Mesendoderm (in vitro differentiated cells): ENCODE measurements at regions not wholly inside any gene's neighbourhood (a gene's known extent, or its start where the extent isn't known, plus 50 kb on each side); places are given as distances from the start of the nearest gene placed in this dataset.

Experiments
- DNase-seq: peaks from one replicate; pipeline ENCODE4 v3.0.0; 2013
- H2AK5ac ChIP-seq: 2 replicates; pipeline ENCODE4 v1.6.1; 2013; ENCODE audit warnings: low read length, inconsistent platforms
- H2BK120ac ChIP-seq: 2 replicates; pipeline ENCODE4 v1.6.1; 2013; ENCODE audit warnings: low read depth, mild to moderate bottlenecking, low read length, moderate library complexity, mixed read lengths
- H2BK15ac ChIP-seq: replicated peaks from 2 replicates; pipeline ENCODE4 v1.6.1; 2013; ENCODE audit warnings: low read depth, mild to moderate bottlenecking, moderate library complexity
- H2BK5ac ChIP-seq: 2 replicates; pipeline ENCODE4 v1.6.1; 2013; ENCODE audit warnings: low read length, inconsistent platforms
- H3K18ac ChIP-seq: 2 replicates; pipeline ENCODE4 v1.6.1; 2013; ENCODE audit warnings: mild to moderate bottlenecking, low read length, mixed read lengths
- H3K23ac ChIP-seq: one replicate; pipeline ENCODE4 v1.6.1; 2013; ENCODE audit warnings: low read length
- H3K27ac ChIP-seq: 2 replicates; pipeline ENCODE4 v1.5.1; 2013; ENCODE audit warnings: low read depth, mild to moderate bottlenecking, inconsistent platforms, low read length, moderate library complexity
- H3K27me3 ChIP-seq: 2 replicates; pipeline ENCODE4 v1.6.1; 2013; ENCODE audit warnings: low read length, control low read depth, mild to moderate bottlenecking, inconsistent platforms; ENCODE audit not compliant: insufficient read depth, poor library complexity
- H3K36me3 ChIP-seq: 2 replicates; pipeline ENCODE4 v1.6.1; 2013; ENCODE audit warnings: low read length, inconsistent platforms; ENCODE audit not compliant: control insufficient read depth, insufficient read depth
- H3K4ac ChIP-seq: one replicate; pipeline ENCODE4 v1.6.1; 2013; ENCODE audit warnings: low read depth, mild to moderate bottlenecking, low read length, moderate library complexity
- H3K4me1 ChIP-seq: 2 replicates; pipeline ENCODE4 v1.6.1; 2013; ENCODE audit warnings: low read depth, low read length, inconsistent platforms; ENCODE audit not compliant: control insufficient read depth
- H3K4me2 ChIP-seq: 2 replicates; pipeline ENCODE4 v1.6.1; 2013; ENCODE audit warnings: low read length
- H3K4me3 ChIP-seq: 2 replicates; pipeline ENCODE4 v1.5.1; 2013; ENCODE audit warnings: mild to moderate bottlenecking, low read length
- H3K56ac ChIP-seq: one replicate; pipeline ENCODE4 v1.6.1; 2013; ENCODE audit warnings: low read length
- H3K79me1 ChIP-seq: 2 replicates; pipeline ENCODE4 v1.6.1; 2013; ENCODE audit warnings: low read length, inconsistent platforms
- H3K79me2 ChIP-seq: 2 replicates; pipeline ENCODE4 v1.6.1; 2013; ENCODE audit warnings: mild to moderate bottlenecking, low read length; ENCODE audit not compliant: control insufficient read depth, insufficient read depth
- H3K9ac ChIP-seq: 2 replicates; pipeline ENCODE4 v1.6.1; 2013; ENCODE audit warnings: low read length, inconsistent platforms
- H4K5ac ChIP-seq: one replicate; pipeline ENCODE4 v1.6.1; 2013; ENCODE audit warnings: low read length
- H4K8ac ChIP-seq: one replicate; pipeline ENCODE4 v1.6.1; 2013; ENCODE audit warnings: low read depth, mild to moderate bottlenecking, control low read depth, low read length, moderate library complexity
- WGBS: extraction: QIAGEN DNeasy Blood & Tissue Kit; methylation state at CpG from one replicate; pipeline ENCODE4 v1.1.7; 2013; ENCODE audit warnings: low lambda C conversion rate, missing lambda C conversion rate; ENCODE audit not compliant: insufficient coverage; ENCODE audit errors: extremely low coverage; 5-methylcytosine and 5-hydroxymethylcytosine counted together

DNA sequence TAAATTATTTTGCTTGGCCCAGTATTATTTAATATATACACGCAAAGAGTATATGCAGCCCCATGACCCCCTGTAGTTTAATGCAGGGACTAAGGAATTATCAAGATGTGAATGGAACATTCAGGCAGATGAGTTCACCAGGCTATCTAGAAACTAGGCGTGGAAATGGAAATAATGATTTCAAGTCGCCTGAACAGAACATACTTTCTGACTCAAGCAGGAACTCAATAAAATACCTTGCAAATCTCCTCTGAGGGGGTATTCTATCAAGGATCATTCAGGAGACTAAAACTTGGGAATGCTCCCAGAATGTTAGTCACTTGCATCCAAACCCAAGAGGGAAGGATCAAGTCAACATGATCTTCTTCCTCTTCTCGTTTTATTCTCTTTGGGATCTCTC, 59.6 kb upstream of the RASSF6 start:
- Histone ChIP-seq H3K79me1 (no peaks in the 10 kb centered on the region), H2BK5ac (no peak overlapping the region), H3K56ac (no peak overlapping the region), H3K79me2 (no peaks in the 10 kb centered on the region), H3K9ac (no peak overlapping the region), H3K27ac (no peak overlapping the region), H4K8ac (no peak overlapping the region), H2AK5ac (no peak overlapping the region), H3K36me3 (no peaks in the 10 kb centered on the region), H3K18ac (no peak overlapping the region), H2BK15ac (no peak overlapping the region), H3K4me2 (no peak overlapping the region), H3K4me3 (no peak overlapping the region), H3K27me3 (no peaks in the 10 kb centered on the region), H3K4ac (no peak overlapping the region), H4K5ac (no peak overlapping the region), H3K4me1 (no peaks in the 10 kb centered on the region), H3K23ac (no peak overlapping the region), H2BK120ac (no peak overlapping the region)
- no peak for DNase-seq
- WGBS = no CpG with 5 or more reads among the region's 4 CpGs

GRCh38 chr4:73681776-73682175, 58.6 kb upstream of the CXCL8 start:
- H2BK120ac ChIP-seq = no peak overlapping the region
- H3K4me3 ChIP-seq = no peak overlapping the region
- H3K79me1 ChIP-seq = no peaks in the 10 kb centered on the region
- H4K5ac ChIP-seq = no peak overlapping the region
- no peaks in the 10 kb centered on the region for H3K4me1 ChIP-seq
- H3K36me3 ChIP-seq = no peaks in the 10 kb centered on the region
- no peak overlapping the region for H3K23ac ChIP-seq
- no peak overlapping the region for H2AK5ac ChIP-seq
- H2BK5ac ChIP-seq = no peak overlapping the region
- no peak overlapping the region for H3K18ac ChIP-seq
- H3K9ac ChIP-seq = no peak overlapping the region
- H3K27me3 ChIP-seq = no peaks in the 10 kb centered on the region
- no peak for DNase-seq
- H3K79me2 ChIP-seq = no peaks in the 10 kb centered on the region
- H2BK15ac ChIP-seq = no peak overlapping the region
- H4K8ac ChIP-seq = no peak overlapping the region
- no peak overlapping the region for H3K27ac ChIP-seq
- H3K4ac ChIP-seq = no peak overlapping the region
- H3K4me2 ChIP-seq = no peak overlapping the region
- no CpG with 5 or more reads among the region's 2 CpGs for WGBS
- no peak overlapping the region for H3K56ac ChIP-seq

DNA sequence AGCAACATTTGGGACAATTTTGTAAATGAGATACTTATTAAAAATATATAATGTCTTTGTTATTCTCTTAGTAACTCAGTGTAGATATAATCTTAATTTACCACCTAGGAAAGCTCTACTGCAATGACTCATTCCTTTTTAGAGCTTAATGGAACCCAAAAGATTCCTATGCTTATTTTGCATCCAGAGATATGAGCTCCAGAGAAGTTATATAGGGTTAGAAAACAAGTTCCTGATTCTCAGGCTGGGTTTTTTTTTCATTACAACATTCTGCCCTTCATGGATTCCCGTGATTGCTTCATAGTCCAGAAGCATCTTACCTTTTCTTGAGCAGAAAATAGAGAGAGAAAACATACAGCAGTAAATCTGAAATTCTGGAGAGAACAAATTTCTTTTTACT, 57.9 kb upstream of the CXCL8 start:
- no peak overlapping the region for H3K4me2 ChIP-seq
- no peaks in the 10 kb centered on the region for H3K4me1 ChIP-seq
- DNase-seq = no peak
- H3K4ac ChIP-seq = no peak overlapping the region
- H3K56ac ChIP-seq = no peak overlapping the region
- no peak overlapping the region for H2BK15ac ChIP-seq
- no peak overlapping the region for H2BK5ac ChIP-seq
- H3K27me3 ChIP-seq = no peaks in the 10 kb centered on the region
- no peak overlapping the region for H3K18ac ChIP-seq
- H3K23ac ChIP-seq = no peak overlapping the region
- H3K79me1 ChIP-seq = no peaks in the 10 kb centered on the region
- no CpG with 5 or more reads among the region's 1 CpG for WGBS
- H2BK120ac ChIP-seq = no peak overlapping the region
- no peak overlapping the region for H3K4me3 ChIP-seq
- no peak overlapping the region for H2AK5ac ChIP-seq
- H3K79me2 ChIP-seq = no peaks in the 10 kb centered on the region
- no peak overlapping the region for H3K9ac ChIP-seq
- no peaks in the 10 kb centered on the region for H3K36me3 ChIP-seq
- H4K5ac ChIP-seq = no peak overlapping the region
- no peak overlapping the region for H4K8ac ChIP-seq
- H3K27ac ChIP-seq = no peak overlapping the region

GRCh38 chr4:73683033-73683432, 57.3 kb upstream of the CXCL8 start:
- Histone ChIP-seq H3K9ac (no peak overlapping the region), H3K23ac (no peak overlapping the region), H3K79me1 (no peaks in the 10 kb centered on the region), H3K56ac (no peak overlapping the region), H2BK15ac (no peak overlapping the region), H3K18ac (no peak overlapping the region), H2BK5ac (no peak overlapping the region), H4K5ac (no peak overlapping the region), H3K4me3 (no peak overlapping the region), H2AK5ac (no peak overlapping the region), H3K36me3 (no peaks in the 10 kb centered on the region), H3K27ac (no peak overlapping the region), H3K79me2 (no peaks in the 10 kb centered on the region), H3K4me2 (no peak overlapping the region), H3K4me1 (no peaks in the 10 kb centered on the region), H2BK120ac (no peak overlapping the region), H4K8ac (no peak overlapping the region), H3K4ac (no peak overlapping the region), H3K27me3 (no peaks in the 10 kb centered on the region)
- no peak for DNase-seq
- no CpG with 5 or more reads among the region's 4 CpGs for WGBS

- no peak overlapping the region for H4K8ac ChIP-seq
- H2AK5ac ChIP-seq = no peak overlapping the region
- H2BK5ac ChIP-seq = no peak overlapping the region
- H3K27me3 ChIP-seq = no peaks in the 10 kb centered on the region
- no peak overlapping the region for H3K9ac ChIP-seq
- H2BK120ac ChIP-seq = no peak overlapping the region
- no peaks in the 10 kb centered on the region for H3K4me1 ChIP-seq
- no peak overlapping the region for H3K23ac ChIP-seq
- H3K4ac ChIP-seq = no peak overlapping the region
- no peaks in the 10 kb centered on the region for H3K79me2 ChIP-seq
- no peak overlapping the region for H3K4me2 ChIP-seq
- no peak overlapping the region for H3K4me3 ChIP-seq
- H3K18ac ChIP-seq = no peak overlapping the region
- DNase-seq = no peak
- no peak overlapping the region for H3K56ac ChIP-seq
- no peaks in the 10 kb centered on the region for H3K36me3 ChIP-seq
- no peak overlapping the region for H4K5ac ChIP-seq
- no peaks in the 10 kb centered on the region for H3K79me1 ChIP-seq
- no CpG with 5 or more reads among the region's 1 CpG for WGBS
- H3K27ac ChIP-seq = no peak overlapping the region
- no peak overlapping the region for H2BK15ac ChIP-seq
These were observed 56.9 kb upstream of the CXCL8 start for GRCh38 chr4:73683456-73683855.

DNA sequence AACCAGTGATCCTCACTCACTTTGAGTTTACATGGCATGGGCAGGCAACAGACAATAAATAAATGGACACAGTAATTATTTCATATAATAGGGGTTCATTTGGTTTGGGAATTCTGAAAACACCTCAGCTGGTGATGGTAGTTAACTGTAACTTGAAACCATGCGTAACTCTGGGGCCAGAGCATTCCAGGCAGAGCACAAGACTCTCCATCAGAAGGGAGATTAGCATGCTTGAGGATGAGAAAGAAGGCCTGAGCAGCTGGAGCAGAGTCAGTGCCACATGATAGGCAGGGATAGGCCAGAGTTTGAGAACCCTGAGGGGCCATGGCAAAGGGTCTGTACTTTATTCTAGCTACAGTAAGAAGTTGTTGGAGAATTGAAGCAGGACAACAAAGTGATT, 56.3 kb upstream of the CXCL8 start:
- Histone ChIP-seq H3K4ac (no peak overlapping the region), H4K8ac (no peak overlapping the region), H3K79me2 (no peaks in the 10 kb centered on the region), H2BK120ac (no peak overlapping the region), H3K23ac (no peak overlapping the region), H3K4me3 (no peak overlapping the region), H2BK15ac (no peak overlapping the region), H3K36me3 (no peaks in the 10 kb centered on the region), H2BK5ac (no peak overlapping the region), H3K4me1 (no peaks in the 10 kb centered on the region), H2AK5ac (no peak overlapping the region), H3K4me2 (no peak overlapping the region), H4K5ac (no peak overlapping the region), H3K56ac (no peak overlapping the region), H3K27ac (no peak overlapping the region), H3K9ac (no peak overlapping the region), H3K27me3 (no peaks in the 10 kb centered on the region), H3K18ac (no peak overlapping the region), H3K79me1 (no peaks in the 10 kb centered on the region)
- no CpG with 5 or more reads among the region's 1 CpG for WGBS
- peak; percentile 38 for DNase-seq
